ENCODE measurements at regions not wholly inside any gene's neighbourhood (a gene's known extent, or its start where the extent isn't known, plus 50 kb on each side); places are given as distances from the start of the nearest gene placed in this dataset.

DNA sequence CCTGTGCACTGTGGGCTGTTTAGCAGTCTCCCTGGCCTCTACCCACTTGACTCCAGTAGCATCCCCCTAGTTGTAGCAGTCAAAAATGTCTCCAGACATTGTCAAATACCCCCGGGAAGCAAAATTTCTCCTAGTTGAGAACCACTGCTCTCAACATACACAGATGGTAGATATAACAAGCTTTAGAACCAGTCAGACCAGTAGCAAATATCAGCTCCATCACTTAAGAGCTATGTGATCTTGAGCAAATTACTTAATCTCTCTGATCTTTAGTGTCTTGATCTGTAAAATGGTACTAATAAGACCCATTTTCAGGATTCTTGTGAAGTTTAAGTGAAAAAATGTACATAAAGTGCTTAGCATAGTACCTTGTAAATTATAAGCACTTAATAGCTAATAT lies 96.2 kb downstream of the DUSP6 start:
- DNase-seq (ENCODE audit: low read depth), result no peak

- DNase-seq (ENCODE audit: low read depth), result no peak
Measured at GRCh38 chr12:89253488-89253887, 98.8 kb downstream of the DUSP6 start.

GRCh38 chr12:89252284-89252683 lies 100.0 kb downstream of the DUSP6 start:
- DNase-seq (ENCODE audit: low read depth), result no peak

GRCh38 chr12:89251342-89252271 lies 100.7 kb downstream of the DUSP6 start:
- peak; percentile 41 for DNase-seq (ENCODE audit: low read depth)

GRCh38 chr12:89250636-89251035 lies 101.7 kb downstream of the DUSP6 start:
- DNase-seq (ENCODE audit: low read depth), result no peak

GRCh38 chr12:89250213-89250612 lies 102.1 kb downstream of the DUSP6 start:
- DNase-seq (ENCODE audit: low read depth), result peak; percentile 38

- DNase-seq (ENCODE audit: low read depth), result no peak
Measured at GRCh38 chr12:89247967-89248366, 104.3 kb downstream of the DUSP6 start.

- no peak for DNase-seq (ENCODE audit: low read depth)
Measured at GRCh38 chr12:89247541-89247942, 104.8 kb downstream of the DUSP6 start.

- peak; percentile 32 for DNase-seq (ENCODE audit: low read depth)
Measured at GRCh38 chr12:89245090-89245489, 107.2 kb downstream of the DUSP6 start.

DNA sequence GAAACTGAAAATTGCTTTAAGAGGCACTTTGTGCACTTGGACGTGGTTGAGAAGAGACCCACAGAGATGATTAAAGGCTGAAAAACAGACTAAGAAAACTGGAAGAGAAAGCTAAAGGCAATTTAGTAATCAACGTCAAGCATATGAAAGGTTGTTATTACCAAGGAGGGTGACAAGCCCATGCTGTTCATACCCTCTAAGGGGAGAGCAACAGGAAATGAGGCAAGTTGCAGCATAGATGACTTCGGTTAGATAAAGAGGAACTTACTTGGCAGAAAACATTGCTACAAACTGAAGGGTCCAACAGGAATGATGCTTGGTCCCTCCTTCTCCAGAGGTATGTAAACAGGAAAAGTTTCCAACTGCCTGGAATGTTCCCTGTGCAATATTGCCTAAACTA lies 107.8 kb downstream of the DUSP6 start:
- no peak for DNase-seq (ENCODE audit: low read depth)

- no peak for DNase-seq (ENCODE audit: low read depth)
Measured at GRCh38 chr12:89243771-89244170, 108.5 kb downstream of the DUSP6 start.

DNA sequence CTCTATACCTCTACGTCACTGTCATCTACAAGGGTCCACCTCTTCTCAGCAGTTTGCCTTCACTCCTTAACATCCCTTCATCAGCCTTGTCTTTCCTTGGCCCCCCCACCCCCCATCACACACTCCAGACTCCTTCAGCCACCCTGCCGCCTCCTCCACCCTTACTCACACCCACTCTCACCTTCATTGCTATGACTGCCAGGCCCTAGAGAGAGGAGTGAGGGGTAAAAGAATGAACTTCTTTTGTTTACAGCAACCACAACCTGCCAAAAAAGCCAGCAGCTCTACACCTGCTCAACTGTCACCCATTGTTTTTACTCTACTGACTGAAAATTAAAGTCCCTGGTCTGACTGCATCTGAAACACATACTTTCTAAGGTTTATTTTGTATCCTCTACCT lies 112.8 kb downstream of the DUSP6 start:
- DNase-seq (ENCODE audit: low read depth), result no peak

GRCh38 chr12:89238593-89238992 lies 113.7 kb downstream of the DUSP6 start:
- no peak for DNase-seq (ENCODE audit: low read depth)

DNA sequence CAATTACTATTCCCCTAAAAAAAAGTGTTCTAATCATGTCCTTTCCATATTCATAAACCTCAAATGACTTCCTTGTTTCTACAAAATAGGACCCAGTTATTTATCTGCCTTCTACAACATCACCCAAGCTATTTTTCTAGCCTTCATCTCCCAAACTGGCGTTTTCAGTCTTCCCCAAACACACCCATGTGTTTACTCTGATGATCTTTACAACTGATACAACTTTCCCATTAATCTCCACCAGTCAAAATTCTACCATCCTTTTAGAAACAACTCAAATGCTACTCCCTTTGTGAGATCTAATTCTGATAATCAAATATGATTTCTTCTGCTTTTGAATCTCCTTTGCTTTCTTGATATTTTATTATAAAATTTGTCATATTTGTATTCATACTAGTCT lies 114.5 kb downstream of the DUSP6 start:
- no peak for DNase-seq (ENCODE audit: low read depth)

GRCh38 chr12:89236748-89237383 lies 115.4 kb downstream of the DUSP6 start:
- DNase-seq (ENCODE audit: low read depth), result no peak

DNA sequence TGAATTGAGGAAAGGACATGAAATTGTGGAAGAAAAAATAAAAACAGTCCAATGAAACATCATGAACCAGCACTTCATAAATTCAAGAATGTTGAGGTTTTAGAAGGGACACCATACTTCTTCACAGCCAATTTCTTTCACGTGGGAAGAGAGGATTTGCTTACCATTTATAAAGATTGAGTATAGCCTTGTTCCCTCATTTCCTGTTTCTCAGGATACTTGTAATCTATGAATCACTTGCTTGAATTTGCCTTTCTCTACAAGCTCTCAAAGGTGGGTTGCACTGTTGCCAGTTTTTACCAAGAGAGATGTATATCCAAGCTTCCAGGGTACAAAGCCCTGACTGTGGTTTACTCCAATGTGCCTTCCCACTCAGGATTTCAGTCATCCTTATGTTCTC lies 116.1 kb downstream of the DUSP6 start:
- no peak for DNase-seq (ENCODE audit: low read depth)

- peak; percentile 65 for DNase-seq (ENCODE audit: low read depth)
Measured at GRCh38 chr12:89235189-89235993, 116.9 kb downstream of the DUSP6 start.

DNA sequence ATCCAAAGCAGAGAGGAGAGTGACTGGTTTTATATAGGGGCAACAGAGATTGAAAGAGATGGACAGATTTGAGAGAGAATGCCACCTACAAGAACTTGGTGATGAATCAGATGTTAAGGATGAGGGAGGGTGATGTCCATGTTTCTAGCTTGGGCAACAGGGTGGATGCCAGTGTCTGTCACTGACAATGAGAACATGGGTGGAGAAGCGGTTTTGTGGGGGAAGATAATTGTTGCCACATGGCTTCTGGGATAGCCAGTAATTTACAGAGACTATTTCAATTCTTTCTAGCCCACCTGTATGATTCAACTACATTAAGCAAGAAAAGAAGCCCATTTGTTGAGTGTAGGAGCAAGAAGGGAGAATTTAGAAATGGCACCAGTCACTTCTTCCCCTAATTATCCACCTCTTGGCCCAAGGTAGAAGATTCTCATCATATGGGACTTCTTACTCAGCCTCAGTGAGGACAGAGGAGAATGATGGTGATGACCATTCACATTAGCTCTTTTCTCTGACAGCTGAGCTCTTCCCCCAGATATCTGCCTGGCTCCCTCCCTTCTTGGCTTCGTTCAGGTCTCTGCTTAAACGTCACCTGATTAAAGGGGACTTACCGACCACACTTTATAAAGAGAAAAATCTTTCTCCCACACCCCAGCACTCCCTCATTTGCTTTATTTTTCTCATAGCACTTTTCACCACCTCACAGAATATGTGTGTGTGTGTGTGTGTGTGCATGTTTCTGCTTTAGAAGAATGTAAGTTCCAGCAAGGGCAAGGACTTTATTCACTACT lies 117.8 kb downstream of the DUSP6 start:
- no peak for DNase-seq (ENCODE audit: low read depth)

DNA sequence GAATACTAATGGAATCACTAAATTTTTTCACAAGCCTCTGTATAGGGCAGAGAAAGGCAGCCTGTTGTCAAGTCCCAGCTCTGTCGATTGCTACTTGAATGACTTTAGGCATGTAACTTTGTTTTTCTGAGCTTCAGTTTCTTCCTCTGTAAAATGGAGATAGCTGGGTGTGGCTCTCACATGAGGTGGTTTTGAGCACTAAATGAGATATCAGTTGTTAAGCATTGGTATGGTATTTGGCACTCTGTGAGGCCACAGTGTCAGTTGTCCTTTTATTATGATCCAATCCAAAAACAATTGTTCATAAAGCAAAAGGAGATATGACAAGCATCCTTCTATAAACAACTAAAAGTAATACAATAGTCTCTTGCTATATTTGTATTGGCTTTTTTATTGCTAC lies 120.6 kb downstream of the DUSP6 start:
- DNase-seq (ENCODE audit: low read depth), result no peak

DNA sequence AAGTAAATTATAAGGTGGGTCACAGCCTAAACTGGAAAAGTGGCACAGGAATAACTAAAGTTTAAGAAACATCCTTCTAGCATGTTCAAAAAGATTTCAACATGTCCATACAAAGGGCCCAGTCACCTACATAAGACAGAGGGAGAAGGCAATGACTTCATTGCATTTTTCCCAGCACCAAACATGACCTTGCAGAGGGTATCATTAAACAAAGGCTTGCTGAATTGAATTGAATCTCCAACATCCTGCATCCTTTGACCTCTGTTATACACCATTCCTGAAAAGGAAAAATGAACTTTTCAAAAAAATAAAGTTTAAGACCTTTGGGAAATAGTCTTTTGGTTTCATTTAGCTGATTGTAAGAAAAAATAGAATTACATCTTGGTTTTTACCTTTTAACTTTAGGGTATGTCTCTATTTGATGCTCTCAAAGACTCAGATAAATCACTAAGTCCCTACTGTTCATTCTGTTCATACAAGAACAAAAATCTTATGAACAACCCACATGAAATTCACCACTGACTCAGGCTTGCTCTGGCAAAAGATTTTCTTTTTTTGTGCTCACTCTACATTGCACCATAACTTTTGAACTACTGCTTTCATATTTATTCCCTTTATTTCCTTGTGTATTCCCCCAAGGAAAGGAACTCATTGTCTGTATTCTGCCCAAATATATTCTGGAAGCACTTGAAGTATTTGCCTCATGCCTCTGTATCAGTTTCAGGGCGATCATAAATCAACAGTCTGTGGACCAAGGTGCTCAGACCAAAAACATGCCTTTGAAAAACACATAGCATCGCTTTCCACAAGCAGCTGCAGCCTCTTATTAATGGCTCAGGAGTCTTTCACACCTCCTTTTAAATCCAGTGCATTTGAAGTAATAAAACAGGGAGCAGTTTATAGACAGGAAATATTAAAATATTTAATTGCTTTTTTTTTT lies 121.7 kb downstream of the DUSP6 start:
- DNase-seq (ENCODE audit: low read depth), result no peak

DNA sequence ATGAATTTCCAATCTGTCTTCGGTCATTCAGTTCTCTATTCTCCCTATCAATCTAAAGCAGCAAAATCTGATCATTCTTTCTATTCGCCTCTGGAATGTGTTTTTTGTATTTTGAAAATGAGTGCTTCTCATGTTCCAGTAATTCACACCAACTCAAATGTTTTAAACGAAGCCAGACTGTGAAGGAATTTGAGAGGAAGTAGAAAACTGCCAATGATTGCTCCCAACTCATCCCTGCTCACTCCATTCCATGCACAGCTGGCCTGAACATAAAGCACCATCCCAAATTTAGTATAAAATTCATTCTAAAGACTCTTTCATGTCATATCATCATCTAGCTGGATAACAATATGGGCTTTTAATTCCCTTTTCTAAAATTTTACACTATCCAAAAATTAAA lies 123.8 kb downstream of the DUSP6 start:
- no peak for DNase-seq (ENCODE audit: low read depth)

All from CMK (cell line).